HepG2 (cell line): ENCODE measurements at regions not wholly inside any gene's neighbourhood (a gene's known extent, or its start where the extent isn't known, plus 50 kb on each side); places are given as distances from the start of the nearest gene placed in this dataset.

Source experiments
- ATAC-seq: fragments of 200-7000 bp; cut with Tn5 transposase; 3 replicates; pipeline ENCODE4 v1.9.1; 2020; ENCODE audit warnings: mild to moderate bottlenecking, moderate library complexity
- BruUV-seq: library from RNA; stranded (reverse); fragments of 400-500 nt; replicated peaks from 2 replicates; lab custom pipeline; 2021; lab: Mats Ljungman, UMichigan
- CTCF ChIA-PET: fragments of 300-600 bp; formaldehyde crosslinking; extraction: SDS; loops from one replicate; lab custom pipeline; 2021; ENCODE audit warnings: low total read pairs, inconsistent platforms, low intra/inter-chr PET ratio; lab: Yijun Ruan, JAX
- POLR2A ChIA-PET: fragments of 350-600 bp; sonication (Branson Sonifier 250); formaldehyde crosslinking; loops from one replicate; lab custom pipeline; 2020; ENCODE audit warnings: antibody characterized with exemption, inconsistent platforms; lab: Yijun Ruan, JAX
- DNase-seq: peaks from one replicate; pipeline ENCODE4 v3.0.0-alpha.2; 2015; ENCODE audit warnings: low spot score
- FAIRE-seq: peaks from 3 replicates; lab custom pipeline; 2011; peaks lifted over from hg19 to GRCh38; lab: Jason Lieb, UNC
- H2AFZ ChIP-seq: one replicate; pipeline ENCODE4 v1.6.1; 2011; ENCODE audit warnings: low read length, inconsistent platforms
- H3K27ac ChIP-seq: fragments of 300-600 bp; 3 replicates; pipeline ENCODE4 v1.8.0; 2011; ENCODE audit warnings: mixed run types, mild to moderate bottlenecking, mixed read lengths, low read length, inconsistent platforms; ENCODE audit not compliant: insufficient read depth; ENCODE audit errors: extremely low read length
- H3K27me3 ChIP-seq, 2 experiments: fragments of 200-600 bp in 1 of 2; 2 replicates in 1 of 2; 3 replicates in 1 of 2; pipeline versions ENCODE4 v1.6.0 to v1.8.0; 2011; ENCODE audit warnings: low read length in 2 of 2, mild to moderate bottlenecking in 2 of 2, moderate library complexity in 2 of 2, inconsistent platforms in 1 of 2; ENCODE audit not compliant: insufficient read depth in 2 of 2, control insufficient read depth in 1 of 2
- H3K36me3 ChIP-seq, 2 experiments: fragments of 200-600 bp in 1 of 2; replicated peaks in 1 of 2; 2 replicates in 1 of 2; 3 replicates in 1 of 2; pipeline versions ENCODE4 v1.5.1 to v1.8.0; 2011; ENCODE audit warnings: low read length in 2 of 2, inconsistent platforms in 1 of 2; ENCODE audit not compliant: insufficient read depth in 2 of 2, control insufficient read depth in 1 of 2
- H3K4me1 ChIP-seq: 2 replicates; pipeline ENCODE4 v1.5.1; 2012; ENCODE audit warnings: low read length, inconsistent platforms; ENCODE audit not compliant: insufficient read depth
- H3K4me2 ChIP-seq: 2 replicates; pipeline ENCODE4 v1.6.0; 2011; ENCODE audit warnings: low read depth, low read length, inconsistent platforms
- H3K4me3 ChIP-seq, 3 experiments: fragments of 200-600 bp in 1 of 3; sonication (generic), shearing (Covaris generic) in 1 of 3; replicated peaks in 1 of 3; 2 replicates each; pipeline ENCODE4 v1.5.1; 2011 to 2016; ENCODE audit warnings: low read length in 3 of 3, inconsistent platforms in 2 of 3, low read depth in 2 of 3, mild to moderate bottlenecking in 2 of 3, control low read depth in 1 of 3, mixed read lengths in 1 of 3; ENCODE audit not compliant: insufficient read depth in 1 of 3
- H3K79me2 ChIP-seq: one replicate; pipeline ENCODE4 v1.6.1; 2011; ENCODE audit warnings: low read length, inconsistent platforms; ENCODE audit not compliant: insufficient read depth
- H3K9ac ChIP-seq: 2 replicates; pipeline ENCODE4 v1.6.0; 2011; ENCODE audit warnings: mild to moderate bottlenecking, low read depth, low read length, inconsistent platforms; ENCODE audit not compliant: insufficient read depth
- H3K9me3 ChIP-seq: 2 replicates; pipeline ENCODE4 v1.5.1; 2012; ENCODE audit warnings: mild to moderate bottlenecking, low read length
- H4K20me1 ChIP-seq: 2 replicates; pipeline ENCODE4 v1.6.0; 2011; ENCODE audit warnings: inconsistent platforms, mild to moderate bottlenecking, low read length, moderate library complexity; ENCODE audit not compliant: insufficient read depth
- NKX3-1 ChIP-seq: sonication (generic); formaldehyde crosslinking; IDR thresholded peaks from 2 replicates; pipeline ENCODE4 v1.5.0; 2020; ENCODE audit warnings: missing genetic modification reagents
- ZNF530 ChIP-seq: sonication (generic); formaldehyde crosslinking; IDR thresholded peaks from 2 replicates; pipeline ENCODE4 v1.5.0; 2020; ENCODE audit warnings: low read depth, mild to moderate bottlenecking, missing genetic modification reagents
- ZNF775 ChIP-seq: sonication (generic); formaldehyde crosslinking; IDR thresholded peaks from 2 replicates; pipeline ENCODE4 v1.4.0; 2020; ENCODE audit warnings: missing genetic modification reagents, mild to moderate bottlenecking, moderate library complexity, borderline replicate concordance
- WGBS: methylation state at CpG from one replicate; pipeline ENCODE4 v1.1.6; 2017; ENCODE audit warnings: low lambda C conversion rate; 5-methylcytosine and 5-hydroxymethylcytosine counted together
- in situ Hi-C: cut with HindIII; loops from 2 replicates; pipeline ENCODE4 v1.10.0; 2017; ENCODE audit warnings: low pct_unique_long_range_greater_than_20kb; ENCODE audit not compliant: extremely low pct_ligation_motif_present
- intact Hi-C: fragments of 100-400 bp; cut with micrococcal nuclease; formaldehyde crosslinking; loops from one replicate; pipeline ENCODE4 v1.10.0; 2022; ENCODE audit not compliant: unreplicated experiment
- TF ChIP-seq, protein P1 (sequence below): sonication (generic); formaldehyde crosslinking; IDR thresholded peaks from 2 replicates; pipeline ENCODE4 v1.4.0; 2020; ENCODE audit warnings: missing genetic modification reagents

- CTCF ChIA-PET = no interaction called here
Observed at GRCh38 chr13:39823063-39823713, 167.7 kb downstream of the COG6 start.

More at GRCh38 chr13:39823063-39823713, 167.7 kb downstream of the COG6 start:
- Histone ChIP-seq H3K27me3 (no peaks in the 10 kb centered on the region; a peak in 1 of 5 replicates), H3K4me3 (no peak overlapping the region), H3K79me2 (no peaks in the 10 kb centered on the region), H4K20me1 (no peaks in the 10 kb centered on the region), H2AFZ (no peak overlapping the region), H3K4me2 (no peak overlapping the region), H3K4me1 (no peaks in the 10 kb centered on the region), H3K27ac (no peak overlapping the region), H3K36me3 (no peaks in the 10 kb centered on the region), H3K9ac (no peak overlapping the region), H3K9me3 (no peaks in the 10 kb centered on the region)
- DNase-seq (no peak), FAIRE-seq (no peak), ATAC-seq (no peak)
- no TSS peak for BruUV-seq
- TF ChIP-seq, protein P1, sequence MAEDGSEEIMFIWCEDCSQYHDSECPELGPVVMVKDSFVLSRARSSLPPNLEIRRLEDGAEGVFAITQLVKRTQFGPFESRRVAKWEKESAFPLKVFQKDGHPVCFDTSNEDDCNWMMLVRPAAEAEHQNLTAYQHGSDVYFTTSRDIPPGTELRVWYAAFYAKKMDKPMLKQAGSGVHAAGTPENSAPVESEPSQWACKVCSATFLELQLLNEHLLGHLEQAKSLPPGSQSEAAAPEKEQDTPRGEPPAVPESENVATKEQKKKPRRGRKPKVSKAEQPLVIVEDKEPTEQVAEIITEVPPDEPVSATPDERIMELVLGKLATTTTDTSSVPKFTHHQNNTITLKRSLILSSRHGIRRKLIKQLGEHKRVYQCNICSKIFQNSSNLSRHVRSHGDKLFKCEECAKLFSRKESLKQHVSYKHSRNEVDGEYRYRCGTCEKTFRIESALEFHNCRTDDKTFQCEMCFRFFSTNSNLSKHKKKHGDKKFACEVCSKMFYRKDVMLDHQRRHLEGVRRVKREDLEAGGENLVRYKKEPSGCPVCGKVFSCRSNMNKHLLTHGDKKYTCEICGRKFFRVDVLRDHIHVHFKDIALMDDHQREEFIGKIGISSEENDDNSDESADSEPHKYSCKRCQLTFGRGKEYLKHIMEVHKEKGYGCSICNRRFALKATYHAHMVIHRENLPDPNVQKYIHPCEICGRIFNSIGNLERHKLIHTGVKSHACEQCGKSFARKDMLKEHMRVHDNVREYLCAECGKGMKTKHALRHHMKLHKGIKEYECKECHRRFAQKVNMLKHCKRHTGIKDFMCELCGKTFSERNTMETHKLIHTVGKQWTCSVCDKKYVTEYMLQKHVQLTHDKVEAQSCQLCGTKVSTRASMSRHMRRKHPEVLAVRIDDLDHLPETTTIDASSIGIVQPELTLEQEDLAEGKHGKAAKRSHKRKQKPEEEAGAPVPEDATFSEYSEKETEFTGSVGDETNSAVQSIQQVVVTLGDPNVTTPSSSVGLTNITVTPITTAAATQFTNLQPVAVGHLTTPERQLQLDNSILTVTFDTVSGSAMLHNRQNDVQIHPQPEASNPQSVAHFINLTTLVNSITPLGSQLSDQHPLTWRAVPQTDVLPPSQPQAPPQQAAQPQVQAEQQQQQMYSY (CRISPR knock-in tag) = no peak
- no peak for TF ChIP-seq ZNF775
- TF ChIP-seq ZNF530 = no peak
- no peak for TF ChIP-seq NKX3-1 (CRISPR knock-in tag)
- 44% methylated on average over 6 of the region's 6 CpGs for WGBS
- in situ Hi-C loops = no loop called here
- POLR2A ChIA-PET = no interaction called here
- intact Hi-C loops = no loop called here
